Left forelimb (tissue), 1 donor: ENCODE measurements at regions not wholly inside any gene's neighbourhood (a gene's known extent, or its start where the extent isn't known, plus 50 kb on each side); places are given as distances from the start of the nearest gene placed in this dataset.

ENCODE experiments used
- DNase-seq: peaks from one replicate; pipeline ENCODE4 v3.0.0-alpha.2; 2018; ENCODE audit warnings: low spot score

DNA sequence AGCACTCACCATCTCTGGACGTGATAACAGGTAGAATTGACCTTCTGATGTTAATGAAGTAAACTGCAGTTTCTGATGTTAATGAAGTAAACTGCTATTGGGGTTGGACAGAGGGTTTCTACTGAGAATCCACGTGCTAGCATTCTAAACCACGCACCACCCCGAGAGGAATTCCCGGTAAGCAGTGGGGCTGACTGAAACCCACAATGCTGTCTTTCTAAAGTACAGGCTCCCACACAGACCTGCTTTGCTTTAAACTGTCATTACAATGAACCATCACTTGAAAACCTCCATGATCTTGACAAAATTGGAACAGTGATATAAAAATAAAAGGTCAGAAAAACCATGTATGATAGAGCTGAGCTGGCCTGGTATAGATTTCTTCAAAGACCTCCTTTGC is 559.0 kb downstream of the FGF9 start:
- no peak for DNase-seq

- DNase-seq, result no peak
Observed at GRCh38 chr13:22232186-22232585, 561.3 kb downstream of the FGF9 start.

- DNase-seq, result no peak
Observed at GRCh38 chr13:22235285-22235949, 564.5 kb downstream of the FGF9 start.

DNA sequence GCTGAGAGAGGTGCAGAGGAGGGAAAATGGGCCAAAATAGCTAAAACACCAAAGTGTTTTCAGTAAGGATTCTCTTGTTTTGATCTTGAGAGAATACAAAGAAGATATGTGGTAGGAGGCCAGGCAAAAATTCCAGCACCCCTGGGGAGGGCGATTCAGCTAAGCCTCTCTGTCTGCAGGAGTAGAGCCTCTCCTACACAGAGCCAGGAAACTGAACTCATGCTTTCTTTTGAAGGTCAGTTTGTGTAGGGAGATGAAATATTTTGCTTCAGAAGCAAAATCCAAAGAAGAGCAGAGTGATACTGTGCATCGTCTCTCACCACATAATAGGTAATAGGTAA is 565.0 kb downstream of the FGF9 start:
- DNase-seq, result no peak

- no peak for DNase-seq
Observed at GRCh38 chr13:22238269-22238668, 567.4 kb downstream of the FGF9 start.

- DNase-seq, result no peak
Observed at GRCh38 chr13:22240716-22241115, 569.8 kb downstream of the FGF9 start.

GRCh38 chr13:22243469-22244163 is 572.7 kb downstream of the FGF9 start:
- no peak for DNase-seq

- no peak for DNase-seq
Observed at GRCh38 chr13:22252281-22252830, 581.5 kb downstream of the FGF9 start.

GRCh38 chr13:22253107-22253506 is 582.2 kb downstream of the FGF9 start:
- no peak for DNase-seq

DNA sequence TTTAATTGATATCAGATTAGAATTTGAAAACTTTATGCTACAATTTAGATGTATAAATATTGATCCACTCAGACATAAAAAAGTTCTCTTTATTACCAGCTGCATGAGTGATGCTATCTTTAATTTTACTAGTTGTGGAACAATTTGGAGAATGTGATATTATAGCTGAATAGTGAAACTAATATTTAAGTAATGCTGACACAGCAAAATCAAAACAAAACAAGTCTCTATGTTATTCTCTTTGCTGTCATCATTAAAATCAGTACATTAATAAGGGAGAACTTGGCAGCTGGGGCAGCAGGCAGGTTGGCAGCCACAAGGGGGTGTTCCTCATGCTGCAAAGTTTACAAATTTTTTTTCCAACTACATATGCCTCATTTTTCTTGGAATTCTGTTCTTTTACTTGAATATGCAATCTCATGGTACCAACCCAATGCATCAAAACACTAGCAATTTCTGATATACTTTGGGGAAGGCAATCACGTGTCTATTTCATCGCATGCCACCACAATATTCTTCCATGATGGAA is 585.3 kb downstream of the FGF9 start:
- no peak for DNase-seq

DNA sequence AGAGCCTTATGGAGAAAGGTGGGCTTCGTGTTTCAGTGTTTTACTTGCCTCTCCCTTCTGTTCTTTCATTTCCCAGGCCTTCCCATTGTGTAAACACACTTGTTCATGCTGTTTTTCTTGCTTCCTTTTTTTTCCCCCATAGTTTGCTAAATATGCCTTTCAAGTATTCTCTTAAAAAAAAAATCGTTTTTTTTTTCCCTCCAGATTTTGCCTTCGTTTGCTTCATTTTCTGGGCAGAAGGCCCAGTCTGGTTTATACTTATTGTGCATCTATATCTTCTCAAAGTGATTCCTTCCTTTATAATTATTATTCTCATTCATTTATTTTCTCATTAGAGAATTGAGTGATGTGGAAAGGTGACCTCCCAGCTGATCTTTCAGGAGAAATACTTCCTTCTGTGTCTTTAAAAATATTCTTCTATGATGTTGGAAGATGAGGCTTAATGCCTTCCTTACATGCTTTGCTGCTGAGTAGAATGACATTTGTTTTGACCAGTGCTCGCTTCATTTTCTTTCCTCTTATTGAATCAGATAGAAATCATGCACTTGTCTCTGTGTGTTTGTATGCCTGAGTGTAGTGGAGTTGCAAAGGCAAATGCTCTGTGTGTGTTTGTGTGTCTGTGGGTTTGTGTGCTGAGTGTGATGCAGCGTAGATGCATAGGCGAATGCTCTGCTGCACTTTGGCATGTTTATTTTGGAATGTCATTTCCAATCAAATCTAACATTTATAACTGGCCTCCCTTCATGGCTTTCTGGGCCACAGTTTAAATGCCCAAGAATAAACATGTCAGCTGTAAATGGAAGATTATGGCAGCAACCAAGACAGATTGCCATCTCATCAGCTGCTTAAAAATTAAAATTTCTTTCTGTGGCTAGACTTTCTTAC is 591.4 kb downstream of the FGF9 start:
- no peak for DNase-seq

GRCh38 chr13:22263185-22263584 is 592.3 kb downstream of the FGF9 start:
- DNase-seq, result no peak

GRCh38 chr13:22265563-22265962 is 594.7 kb downstream of the FGF9 start:
- no peak for DNase-seq

- no peak for DNase-seq
Observed at GRCh38 chr13:22270881-22271280, 600.0 kb downstream of the FGF9 start.

DNA sequence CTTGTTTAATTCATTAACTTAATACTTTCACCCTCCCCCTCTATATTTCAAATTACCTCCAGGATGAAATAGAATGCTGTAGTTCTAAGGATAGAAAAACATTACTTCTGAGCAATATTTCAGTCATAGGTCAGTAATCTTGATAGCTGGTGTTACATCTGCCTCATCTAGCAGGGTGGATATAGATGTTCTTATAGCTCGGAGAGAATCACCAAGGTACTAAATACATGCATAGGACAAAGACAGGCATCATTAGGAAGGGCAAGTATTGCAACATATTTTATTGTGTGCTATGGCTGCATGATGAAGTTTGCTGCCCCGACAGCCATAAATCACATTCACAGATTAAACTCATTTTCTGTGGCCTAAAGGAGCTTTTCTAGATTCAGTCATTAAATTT is 601.0 kb downstream of the FGF9 start:
- no peak for DNase-seq

DNA sequence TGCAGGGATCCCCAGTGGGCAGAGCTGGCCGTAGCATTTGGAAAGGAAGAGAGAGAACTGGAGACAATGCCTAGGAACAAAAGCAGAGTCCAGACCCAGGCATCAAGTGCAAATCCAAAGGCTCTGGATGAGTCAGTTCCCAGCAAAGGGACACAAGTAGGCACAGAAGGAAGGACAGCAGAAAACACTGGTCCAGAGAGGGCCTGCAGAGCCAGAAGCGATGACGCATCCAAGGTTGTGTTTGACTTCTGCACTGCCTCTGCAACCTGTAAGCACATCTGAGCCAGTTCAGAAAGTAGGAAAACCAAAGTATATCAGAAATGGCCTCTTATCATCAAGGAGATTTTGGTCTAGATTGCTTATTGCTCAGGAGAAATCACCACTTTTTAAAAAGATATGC is 604.5 kb downstream of the FGF9 start:
- no peak for DNase-seq

- DNase-seq, result no peak
Observed at GRCh38 chr13:22276616-22277015, 605.7 kb downstream of the FGF9 start.

DNA sequence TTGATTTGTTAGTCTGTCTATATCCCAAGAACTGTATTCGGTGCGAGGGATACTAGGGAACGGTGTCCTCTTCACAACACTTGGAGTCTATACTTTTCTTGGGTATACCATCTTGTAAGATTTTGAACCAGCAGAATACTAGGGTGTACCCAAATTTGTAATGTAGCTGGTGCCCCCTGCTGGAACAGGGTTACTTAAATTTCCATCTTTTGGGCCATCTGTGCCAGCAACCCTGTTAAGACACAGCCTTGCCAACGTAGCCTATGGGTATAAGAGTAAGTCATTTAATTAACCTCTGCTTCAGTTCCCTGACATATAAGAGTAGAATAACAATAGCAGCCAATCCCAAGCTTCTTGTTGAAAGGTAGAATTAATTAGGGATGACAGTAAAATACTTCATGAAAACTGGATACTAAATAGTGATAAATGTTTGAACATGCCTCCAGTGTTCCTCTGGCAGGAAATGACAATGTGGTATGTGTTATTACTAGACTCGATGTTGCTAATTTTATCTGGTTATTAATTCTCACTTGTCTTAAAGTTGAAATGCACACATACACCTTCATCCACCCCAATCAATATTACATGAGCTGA is 607.6 kb downstream of the FGF9 start:
- DNase-seq, result no peak

DNA sequence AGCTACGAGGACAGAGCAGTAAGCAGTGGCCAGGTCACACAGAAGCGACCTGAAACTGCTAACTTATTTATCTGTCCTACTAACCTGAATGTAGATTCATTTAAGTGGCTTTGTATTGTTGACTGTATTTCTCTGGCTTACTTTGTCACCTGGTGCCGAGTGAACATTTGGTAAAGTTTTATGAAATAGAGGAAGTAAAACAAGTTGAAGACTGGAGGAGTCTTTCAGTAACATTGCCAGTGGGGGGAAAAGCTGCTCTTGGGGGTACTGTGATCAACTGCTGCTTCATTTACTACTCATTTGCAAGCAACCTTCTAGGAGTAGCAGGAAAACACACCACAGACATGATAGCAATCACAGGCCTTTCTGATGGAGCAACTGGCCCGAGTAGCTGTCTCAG is 615.0 kb downstream of the FGF9 start:
- DNase-seq, result no peak

DNA sequence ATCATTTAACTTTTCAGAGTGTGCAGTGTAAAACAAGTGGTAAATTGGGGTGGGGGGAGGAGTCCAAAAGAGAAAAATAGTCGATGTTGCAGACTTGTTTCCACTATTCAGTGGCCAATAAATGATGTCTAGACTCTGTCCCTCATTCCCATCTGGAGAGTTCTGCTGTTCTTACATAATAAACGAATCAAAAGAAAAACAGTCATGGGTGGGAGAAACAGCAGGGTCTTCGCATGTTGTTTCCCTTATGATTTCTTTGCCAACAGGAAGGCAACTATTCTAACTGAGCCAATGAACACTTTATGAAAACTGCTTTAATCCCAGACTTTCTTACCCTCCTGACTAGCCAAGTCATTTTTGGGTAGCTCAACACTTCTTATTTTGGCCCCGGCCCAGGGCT is 615.5 kb downstream of the FGF9 start:
- no peak for DNase-seq

- DNase-seq, result no peak
Observed at GRCh38 chr13:22287343-22287920, 616.6 kb downstream of the FGF9 start.

DNA sequence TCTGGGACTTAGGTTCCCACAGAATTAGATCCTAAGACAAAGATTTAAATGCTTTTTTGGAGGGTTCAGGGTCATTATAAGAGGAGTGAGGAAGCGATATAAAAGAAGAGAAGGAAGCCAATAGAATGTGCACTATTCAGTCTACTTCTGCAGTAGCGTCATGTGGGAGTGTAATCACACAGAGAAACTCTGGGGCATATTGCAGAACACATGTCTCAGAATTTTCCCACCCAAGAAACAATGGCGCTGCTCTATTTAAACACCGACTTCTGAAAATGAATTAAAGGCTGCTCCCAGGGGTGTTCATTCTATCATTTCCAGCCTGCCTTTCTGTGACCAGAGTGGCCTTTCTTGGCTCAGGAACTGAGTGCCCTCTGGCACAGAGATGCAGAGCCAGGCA is 617.6 kb downstream of the FGF9 start:
- DNase-seq, result no peak
